ACC112 (cell line): ENCODE measurements at regions not wholly inside any gene's neighbourhood (a gene's known extent, or its start where the extent isn't known, plus 50 kb on each side); places are given as distances from the start of the nearest gene placed in this dataset.

Source experiments
- H2AFZ ChIP-seq: fragments of 200-600 bp; sonication (generic); one replicate; pipeline ENCODE4 v1.6.0; 2017; ENCODE audit warnings: antibody characterized with exemption, low read length; ENCODE audit not compliant: unreplicated experiment
- H3K27ac ChIP-seq: fragments of 200-600 bp; sonication (generic); 2 replicates; pipeline ENCODE4 v1.5.1; 2014; ENCODE audit warnings: low read depth, mild to moderate bottlenecking, antibody characterized with exemption, low read length, moderate library complexity
- H3K27me3 ChIP-seq: fragments of 200-600 bp; sonication (generic); 2 replicates; pipeline ENCODE4 v1.6.1; 2014; ENCODE audit warnings: mild to moderate bottlenecking, antibody characterized with exemption, low read length, moderate library complexity, mixed read lengths; ENCODE audit not compliant: insufficient read depth
- H3K36me3 ChIP-seq: fragments of 200-600 bp; sonication (generic); 2 replicates; pipeline ENCODE4 v1.6.1; 2016; ENCODE audit warnings: mild to moderate bottlenecking, antibody characterized with exemption, low read length, moderate library complexity, mixed read lengths; ENCODE audit not compliant: insufficient read depth
- H3K4me1 ChIP-seq: fragments of 200-600 bp; sonication (generic); one replicate; pipeline ENCODE4 v1.6.1; 2016; ENCODE audit warnings: low read length, mixed read lengths; ENCODE audit not compliant: insufficient read depth, unreplicated experiment, control insufficient read depth
- H3K4me3 ChIP-seq: fragments of 200-600 bp; sonication (generic); 2 replicates; pipeline ENCODE4 v1.5.1; 2014; ENCODE audit warnings: mild to moderate bottlenecking, low read depth, low read length
- H3K79me2 ChIP-seq: fragments of 200-600 bp; sonication (generic); one replicate; pipeline ENCODE4 v1.6.0; 2016; ENCODE audit warnings: low read length; ENCODE audit not compliant: control insufficient read depth, unreplicated experiment, insufficient read depth

- Histone ChIP-seq H3K27ac (no peak overlapping the region), H3K79me2 (no peaks in the 10 kb centered on the region), H3K36me3 (no peaks in the 10 kb centered on the region), H3K27me3 (0 out of 2 replicates have a peak, but pooled peaks cover 4% of the 10 kb centered on the region), H3K4me3 (no peak overlapping the region), H3K4me1 (no peaks in the 10 kb centered on the region), H2AFZ (no peak overlapping the region)
Observed at GRCh38 chr3:8237893-8238292, 263.7 kb upstream of the LMCD1 start.

DNA sequence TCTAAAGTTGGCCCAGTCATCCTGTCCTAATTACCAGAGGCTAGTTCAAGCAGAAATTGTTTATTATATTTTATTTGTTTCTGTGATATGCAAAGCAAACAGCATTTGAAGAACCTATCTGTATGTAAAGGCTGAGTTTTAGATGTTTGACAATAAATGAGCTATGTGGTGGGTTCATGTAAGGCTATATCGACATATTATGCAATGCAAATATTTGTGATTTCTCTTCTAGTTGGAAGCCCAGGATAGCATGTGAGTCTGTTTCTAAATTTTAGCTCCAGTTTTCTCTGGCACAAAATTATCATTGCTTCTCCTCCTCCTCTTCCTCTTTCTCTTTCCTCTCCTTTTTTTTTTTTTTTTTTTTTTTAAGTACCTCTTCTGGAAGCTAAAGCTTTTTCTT, 263.2 kb upstream of the LMCD1 start:
- no peaks in the 10 kb centered on the region for H3K36me3 ChIP-seq
- no peak overlapping the region for H3K4me3 ChIP-seq
- H2AFZ ChIP-seq: no peak overlapping the region
- no peak overlapping the region for H3K27ac ChIP-seq
- H3K79me2 ChIP-seq: no peaks in the 10 kb centered on the region
- no peaks in the 10 kb centered on the region for H3K4me1 ChIP-seq
- peaks cover 8% of the 10 kb centered on the region; the same call in 1 of the 2 replicates for H3K27me3 ChIP-seq

DNA sequence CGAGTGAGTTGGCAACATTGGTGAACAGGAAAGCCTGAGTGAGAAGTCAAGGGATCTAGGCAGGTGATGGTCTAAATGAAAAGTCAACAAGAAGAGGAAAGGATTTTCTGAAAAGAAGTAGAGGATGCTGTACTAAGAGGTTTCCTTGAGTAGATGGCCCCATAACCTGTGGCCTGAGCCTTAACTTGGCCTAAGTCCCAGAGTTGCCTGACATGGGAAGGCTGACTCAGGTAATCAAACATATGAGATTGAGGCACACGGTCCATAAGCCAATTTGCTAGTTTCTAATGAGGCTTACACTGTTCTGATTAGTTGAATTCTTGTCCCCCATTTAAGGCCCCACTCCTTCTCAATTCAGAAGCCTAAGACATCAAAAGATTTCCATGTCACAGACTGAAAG, 262.5 kb upstream of the LMCD1 start:
- Histone ChIP-seq H3K27ac (no peak overlapping the region), H3K79me2 (no peaks in the 10 kb centered on the region), H3K4me1 (no peaks in the 10 kb centered on the region), H3K4me3 (no peak overlapping the region), H2AFZ (no peak overlapping the region), H3K36me3 (no peaks in the 10 kb centered on the region), H3K27me3 (peaks cover 12% of the 10 kb centered on the region; the same call in 1 of the 2 replicates)

DNA sequence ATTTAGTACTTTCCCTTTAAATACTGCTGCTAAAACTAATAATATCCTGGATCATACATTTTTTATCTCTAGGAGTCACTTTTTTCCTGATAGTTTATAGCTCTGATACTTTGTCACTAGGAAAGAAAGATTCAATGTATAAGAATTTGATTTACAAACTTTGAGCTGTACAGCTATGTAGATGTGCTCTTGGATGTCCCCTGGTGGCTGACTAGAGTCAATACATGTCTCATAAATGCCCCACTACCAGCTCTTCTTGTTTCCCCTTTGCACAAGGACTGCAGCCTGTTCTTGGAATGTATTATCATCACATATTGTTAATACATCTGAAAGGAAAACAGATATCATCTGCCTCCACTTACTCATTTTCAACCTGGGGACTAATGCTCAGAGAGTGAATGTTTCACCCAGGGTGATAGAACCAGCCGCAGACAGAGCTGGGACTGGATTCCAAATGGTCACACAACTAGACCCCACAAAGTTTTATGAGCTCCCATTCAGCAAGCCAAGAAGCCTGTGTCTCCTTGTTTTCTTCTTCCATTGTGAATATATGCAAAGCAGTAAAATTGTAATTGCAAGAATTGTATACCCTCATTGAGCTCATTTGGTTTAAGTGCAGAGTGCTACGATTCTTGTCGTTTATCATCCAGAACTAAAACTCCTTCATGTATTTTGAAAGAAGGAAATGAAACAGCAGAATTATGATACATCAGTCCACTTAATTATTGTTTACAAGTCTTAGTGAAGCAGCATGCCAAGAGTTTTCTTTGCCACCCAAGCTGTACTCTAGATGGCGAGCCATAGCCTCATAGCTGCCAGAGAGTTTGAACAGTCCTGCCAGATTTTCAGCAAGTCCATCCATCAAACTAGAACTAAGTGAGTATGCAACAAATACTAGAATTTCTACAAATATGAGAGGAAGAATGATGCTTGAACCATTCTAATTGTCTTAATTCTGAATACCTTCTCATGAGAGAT, 261.6 kb upstream of the LMCD1 start:
- Histone ChIP-seq H3K4me1 (no peaks in the 10 kb centered on the region), H3K27me3 (peaks cover 12% of the 10 kb centered on the region; the same call in 1 of the 2 replicates), H3K79me2 (no peaks in the 10 kb centered on the region), H2AFZ (no peak overlapping the region), H3K27ac (no peak overlapping the region), H3K36me3 (no peaks in the 10 kb centered on the region), H3K4me3 (no peak overlapping the region)

DNA sequence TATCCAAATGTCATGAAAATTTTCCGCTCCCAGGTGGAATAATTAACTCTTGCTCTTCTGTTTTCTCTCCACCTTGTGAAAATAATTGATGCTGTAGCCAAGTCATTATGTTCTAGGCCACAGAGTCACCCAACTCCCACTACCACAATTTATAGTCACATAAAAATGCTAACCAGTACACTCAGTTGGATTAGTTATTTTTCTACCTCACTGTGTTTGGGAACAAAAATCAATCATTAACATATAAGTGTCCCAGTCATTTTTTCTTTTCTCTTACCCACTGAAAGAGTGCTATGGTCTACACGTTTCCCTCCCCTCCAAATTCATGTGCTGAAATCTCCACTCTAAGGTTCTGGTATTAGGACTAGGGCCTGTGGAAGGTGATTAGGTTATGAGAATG, 255.6 kb upstream of the LMCD1 start:
- Histone ChIP-seq H3K27ac (no peak overlapping the region), H3K79me2 (no peaks in the 10 kb centered on the region)

DNA sequence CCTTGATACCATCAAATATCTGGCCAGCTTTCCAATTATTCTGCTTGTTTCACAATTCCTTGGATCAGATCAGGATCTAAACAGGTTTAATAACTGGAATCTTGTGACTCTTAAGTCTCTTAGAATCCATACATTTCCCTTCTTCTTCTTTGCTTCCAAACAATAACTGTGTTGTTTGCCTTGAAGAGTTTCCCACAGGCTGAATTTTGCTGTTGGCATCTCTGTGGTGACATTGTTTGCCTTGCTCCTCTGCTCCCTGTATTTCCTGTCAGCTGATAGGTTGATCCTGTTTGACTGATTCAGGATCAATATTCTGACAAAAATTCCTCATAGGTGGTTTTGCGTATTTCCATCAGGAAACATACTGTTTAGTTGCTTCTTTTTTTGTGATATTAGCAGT, 248.4 kb upstream of the LMCD1 start:
- no peaks in the 10 kb centered on the region for H3K4me1 ChIP-seq
- no peaks in the 10 kb centered on the region for H3K36me3 ChIP-seq
- H3K27me3 ChIP-seq: peaks cover 19% of the 10 kb centered on the region; the same call in 1 of the 2 replicates
- no peak overlapping the region for H3K27ac ChIP-seq
- H3K4me3 ChIP-seq: no peak overlapping the region
- no peaks in the 10 kb centered on the region for H3K79me2 ChIP-seq
- no peak overlapping the region for H2AFZ ChIP-seq

More for the DNA sequence above, 255.6 kb upstream of the LMCD1 start:
- Histone ChIP-seq H3K4me1 (no peaks in the 10 kb centered on the region), H3K27me3 (peaks cover 14% of the 10 kb centered on the region; the same call in 1 of the 2 replicates), H3K4me3 (no peak overlapping the region), H2AFZ (no peak overlapping the region), H3K36me3 (no peaks in the 10 kb centered on the region)

DNA sequence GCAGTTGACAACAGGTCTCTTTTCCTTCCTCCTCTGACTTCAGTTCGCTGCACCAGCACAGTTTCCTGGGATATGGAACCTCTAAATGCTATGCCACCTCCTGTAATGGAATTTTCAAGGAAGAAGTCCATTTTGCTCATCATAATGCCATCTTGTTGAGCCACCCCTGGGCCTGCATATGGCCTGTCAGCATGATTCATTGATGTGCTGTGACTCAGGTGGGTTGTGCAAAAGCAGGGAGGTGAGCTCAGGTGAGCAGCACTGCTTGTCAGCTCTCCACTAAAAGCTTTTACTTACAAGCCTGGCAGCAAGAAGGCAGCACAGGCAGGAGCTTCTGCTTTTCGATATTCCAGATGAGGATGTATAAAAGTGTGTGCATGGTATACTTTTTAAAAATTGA, 247.1 kb upstream of the LMCD1 start:
- Histone ChIP-seq H2AFZ (no peak overlapping the region), H3K36me3 (no peaks in the 10 kb centered on the region), H3K27ac (no peak overlapping the region), H3K4me3 (no peak overlapping the region), H3K4me1 (no peaks in the 10 kb centered on the region), H3K79me2 (no peaks in the 10 kb centered on the region), H3K27me3 (peaks cover 19% of the 10 kb centered on the region; the same call in 1 of the 2 replicates)

DNA sequence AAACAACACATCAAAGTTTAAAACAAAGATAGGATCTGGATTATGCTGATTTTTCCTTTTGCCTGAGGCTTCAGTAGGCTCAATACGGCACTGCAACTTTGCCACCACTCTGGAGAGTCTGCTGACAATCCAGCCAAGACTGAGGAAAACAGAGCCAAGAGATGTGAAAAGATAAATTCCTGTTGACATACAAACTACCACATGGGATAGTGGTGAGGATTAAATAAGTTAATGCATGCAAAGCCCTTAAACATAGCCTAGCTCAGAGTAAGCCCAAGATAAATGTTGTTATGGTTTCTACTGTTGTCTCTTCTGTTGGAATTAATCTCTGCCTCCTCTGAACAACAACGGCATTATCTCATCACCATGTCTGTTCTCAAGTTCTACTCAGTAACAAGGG, 245.9 kb upstream of the LMCD1 start:
- H3K79me2 ChIP-seq: no peaks in the 10 kb centered on the region
- H3K27me3 ChIP-seq: peaks cover 14% of the 10 kb centered on the region; the same call in 1 of the 2 replicates
- H2AFZ ChIP-seq: no peak overlapping the region
- H3K36me3 ChIP-seq: no peaks in the 10 kb centered on the region
- no peaks in the 10 kb centered on the region for H3K4me1 ChIP-seq
- no peak overlapping the region for H3K27ac ChIP-seq
- no peak overlapping the region for H3K4me3 ChIP-seq

- no peak overlapping the region for H3K27ac ChIP-seq
- no peaks in the 10 kb centered on the region for H3K4me1 ChIP-seq
- H2AFZ ChIP-seq: no peak overlapping the region
- no peak overlapping the region for H3K4me3 ChIP-seq
- H3K27me3 ChIP-seq: peaks cover 14% of the 10 kb centered on the region; the same call in 1 of the 2 replicates
- H3K36me3 ChIP-seq: no peaks in the 10 kb centered on the region
- H3K79me2 ChIP-seq: no peaks in the 10 kb centered on the region
Observed at GRCh38 chr3:8256441-8257071, 245.1 kb upstream of the LMCD1 start.

GRCh38 chr3:8261018-8261417, 240.6 kb upstream of the LMCD1 start:
- H3K4me3 ChIP-seq: no peak overlapping the region
- no peaks in the 10 kb centered on the region for H3K4me1 ChIP-seq
- no peaks in the 10 kb centered on the region for H3K36me3 ChIP-seq
- H3K27me3 ChIP-seq: peaks cover 18% of the 10 kb centered on the region; the same call in 1 of the 2 replicates
- no peak overlapping the region for H3K27ac ChIP-seq
- H2AFZ ChIP-seq: no peak overlapping the region
- no peaks in the 10 kb centered on the region for H3K79me2 ChIP-seq
